T-cell (primary cell): ENCODE measurements at regions not wholly inside any gene's neighbourhood (a gene's known extent, or its start where the extent isn't known, plus 50 kb on each side); places are given as distances from the start of the nearest gene placed in this dataset.

Experiments
- ATAC-seq, 4 experiments: fragments of 200-7000 bp in 3 of 4; fragments of 150-1000 bp in 1 of 4; cut with Tn5 transposase; replicated peaks in 1 of 4; 1 replicate in 3 of 4; 2 replicates in 1 of 4; pipeline ENCODE4 v1.10.0; 2021; ENCODE audit warnings: moderate library complexity in 3 of 4, mild to moderate bottlenecking in 2 of 4, moderate number of reproducible peaks in 1 of 4
- CTCF ChIA-PET, 2 donors: fragments of 300-600 bp; sonication (Branson Sonifier 250); formaldehyde crosslinking; loops; one replicate each; lab custom pipeline; 2022; ENCODE audit warnings: antibody characterized with exemption in 2 of 2; lab: Charles Lee
- POLR2A ChIA-PET, 2 donors: fragments of 300-600 bp; sonication (Branson Sonifier 250); formaldehyde crosslinking; loops; one replicate each; lab custom pipeline; 2022; ENCODE audit warnings: antibody characterized with exemption in 2 of 2; lab: Charles Lee
- DNase-seq, 35 experiments: peaks; one replicate each; pipeline versions ENCODE4 v3.0.0 to v3.0.0-alpha.2; 2013 to 2023
- H3K27ac ChIP-seq: one replicate; pipeline ENCODE4 v1.5.1; 2013; ENCODE audit warnings: low read length
- H3K27me3 ChIP-seq, 2 experiments: replicated peaks in 1 of 2; 1 replicate in 1 of 2; 2 replicates in 1 of 2; pipeline versions ENCODE4 v1.6.1 to v1.7.0; 2013; ENCODE audit warnings: low read length in 1 of 2, mixed read lengths in 1 of 2; ENCODE audit not compliant: control insufficient read depth in 2 of 2, insufficient read depth in 2 of 2; ENCODE audit errors: extremely low read depth in 1 of 2
- H3K36me3 ChIP-seq, 2 donors: 1 replicate in 1 of 2; 2 replicates in 1 of 2; pipeline versions ENCODE4 v1.6.1 to v1.7.0; 2013; ENCODE audit warnings: low read length in 1 of 2; ENCODE audit not compliant: control insufficient read depth in 2 of 2, insufficient read depth in 1 of 2; ENCODE audit errors: extremely low read depth in 1 of 2
- H3K4me1 ChIP-seq, 2 experiments: 1 replicate in 1 of 2; 2 replicates in 1 of 2; pipeline versions ENCODE4 v1.6.1 to v1.7.0; 2013; ENCODE audit warnings: low read length in 2 of 2, mixed read lengths in 1 of 2; ENCODE audit not compliant: insufficient read depth in 2 of 2, control insufficient read depth in 1 of 2; ENCODE audit errors: extremely low read depth in 1 of 2
- H3K4me3 ChIP-seq, 2 donors: 1 replicate in 1 of 2; 2 replicates in 1 of 2; pipeline versions ENCODE4 v1.5.1 to v1.7.0; 2013; ENCODE audit warnings: mild to moderate bottlenecking in 2 of 2, low read length in 1 of 2, moderate library complexity in 1 of 2; ENCODE audit not compliant: control insufficient read depth in 1 of 2; ENCODE audit errors: extremely low read depth in 1 of 2
- H3K9me3 ChIP-seq: 2 replicates; pipeline ENCODE4 v1.7.0; 2013
- H3K27ac Mint-ChIP-seq, 2 donors: one replicate each; pipeline ENCODE4 v1.8.0; 2020 to 2021; ENCODE audit warnings: mild to moderate bottlenecking in 2 of 2, mixed read lengths in 2 of 2
- H3K27me3 Mint-ChIP-seq, 2 donors: one replicate each; pipeline ENCODE4 v1.8.0; 2021 to 2022; ENCODE audit warnings: mixed read lengths in 2 of 2
- H3K36me3 Mint-ChIP-seq: one replicate; pipeline ENCODE4 v1.8.0; 2021; ENCODE audit warnings: mixed read lengths
- H3K4me1 Mint-ChIP-seq, 3 donors: one replicate each; pipeline ENCODE4 v1.8.0; 2020 to 2022; ENCODE audit warnings: mixed read lengths in 3 of 3, mild to moderate bottlenecking in 1 of 3
- H3K4me3 Mint-ChIP-seq, 3 donors: one replicate each; pipeline ENCODE4 v1.8.0; 2020 to 2022; ENCODE audit warnings: mild to moderate bottlenecking in 3 of 3, mixed read lengths in 3 of 3, moderate library complexity in 3 of 3
- H3K9me3 Mint-ChIP-seq, 3 donors: one replicate each; pipeline ENCODE4 v1.8.0; 2020 to 2022; ENCODE audit warnings: mixed read lengths in 3 of 3
- WGBS: methylation state at CpG from one replicate; pipeline ENCODE4 v1.1.5; 2013; ENCODE audit warnings: missing lambda C conversion rate; ENCODE audit not compliant: insufficient coverage; 5-methylcytosine and 5-hydroxymethylcytosine counted together

DNA sequence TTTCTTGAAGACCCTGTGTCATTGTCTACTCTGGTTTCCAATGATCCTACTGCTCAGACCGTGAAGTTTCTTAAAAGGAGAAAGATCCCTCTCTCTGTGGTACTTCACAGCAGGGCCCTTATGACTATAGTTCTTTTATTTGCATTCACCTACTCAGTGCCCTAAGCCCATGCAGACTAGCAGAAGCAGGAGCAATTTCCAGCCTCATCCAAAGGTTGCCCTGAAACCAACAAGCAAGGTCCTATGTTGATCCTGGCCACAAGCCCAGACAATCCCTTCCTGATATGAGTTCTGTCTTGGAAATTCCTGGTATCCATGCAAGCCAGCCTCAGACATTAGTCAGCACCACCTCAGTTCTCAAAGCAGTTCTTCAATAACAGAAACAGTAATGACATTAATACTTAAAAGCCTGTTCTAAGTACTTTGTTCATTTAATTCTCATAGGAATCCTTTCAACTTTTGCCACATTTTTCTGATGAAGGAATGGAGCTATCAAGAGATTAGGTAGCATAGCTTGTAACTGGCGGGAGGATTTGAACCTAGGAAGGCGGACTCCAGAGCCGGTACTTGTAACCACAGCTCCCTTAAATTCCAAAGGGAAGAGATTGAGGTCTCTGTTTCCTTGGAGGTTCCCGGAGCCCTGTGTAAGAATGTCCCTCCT, 58.1 kb upstream of the ST8SIA6 start:
- Mint-ChIP-seq H3K27me3 (no peaks in the 10 kb centered on the region), H3K4me3 (no peak overlapping the region), H3K27ac (peak overlapping the region; percentile 3 to 13), H3K4me1 (peaks cover 19 to 40% (median 23%) of the 10 kb centered on the region in 3 donors), H3K9me3 (peaks cover 3 to 18% (median 6%) of the 10 kb centered on the region in 3 donors), H3K36me3 (no peaks in the 10 kb centered on the region)
- no peaks in the 10 kb centered on the region for H3K9me3 ChIP-seq
- peak overlapping the region; percentile 57 for H3K27ac ChIP-seq
- WGBS: 71% methylated on average over 1 of the region's 5 CpGs
- POLR2A ChIA-PET: no interaction called here
- ATAC-seq: no peak
- H3K36me3 ChIP-seq: no peaks in the 10 kb centered on the region
- DNase-seq: no peak
- H3K4me1 ChIP-seq: peaks cover 0 to 35% of the 10 kb centered on the region in 2 experiments
- no peak overlapping the region for H3K4me3 ChIP-seq
- H3K27me3 ChIP-seq: no peaks in the 10 kb centered on the region
- CTCF ChIA-PET: interaction anchor here in 1 of 2 donors (0.6 kb wide), 1 partner anchor 223 kb away, joined by 3 read pairs; no protein-coding TSS in a partner anchor

DNA sequence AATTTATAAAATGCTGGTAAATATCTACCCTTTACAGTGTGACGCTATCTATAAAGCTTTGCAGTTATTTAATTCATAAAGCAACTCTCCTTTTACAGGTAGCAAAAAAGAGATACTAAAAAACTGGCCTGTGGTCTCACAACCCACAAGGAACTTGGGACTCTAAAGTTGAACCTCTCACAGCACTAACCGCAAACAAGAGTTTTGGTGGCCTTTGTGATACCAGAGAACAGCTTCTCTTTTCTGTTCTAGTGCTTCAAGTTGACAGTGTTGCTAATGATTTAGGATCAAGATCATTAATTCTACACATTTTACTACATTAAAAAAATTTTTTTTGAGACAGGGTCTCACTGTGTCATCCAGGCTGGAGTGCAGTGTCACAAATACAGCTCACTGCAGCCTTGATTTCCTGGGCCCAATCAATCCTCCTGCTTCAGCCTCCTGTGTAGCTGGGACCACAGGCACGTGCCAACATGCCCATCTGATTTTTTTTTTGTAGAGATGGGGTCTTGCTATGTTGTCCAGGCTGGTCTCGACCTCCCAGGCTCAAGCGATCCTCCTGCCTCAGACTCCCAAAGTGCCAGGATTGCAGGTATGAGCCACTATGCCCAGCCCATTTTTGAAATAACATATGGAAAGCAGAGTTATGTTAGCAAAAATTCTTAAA, 56.0 kb upstream of the ST8SIA6 start:
- ChIA-PET CTCF (interaction anchor here in 1 of 2 donors (0.7 kb wide), 1 partner anchor 52 kb away, joined by 3 read pairs; no protein-coding TSS in a partner anchor), POLR2A (no interaction called here)
- no peaks in the 10 kb centered on the region for H3K9me3 ChIP-seq
- H3K4me3 Mint-ChIP-seq: no peak overlapping the region
- H3K27ac ChIP-seq: peak overlapping the region; percentile 68
- H3K4me3 ChIP-seq: no peak overlapping the region
- no peaks in the 10 kb centered on the region for H3K27me3 Mint-ChIP-seq
- peaks cover 0 to 14% (median 6%) of the 10 kb centered on the region in 3 donors for H3K9me3 Mint-ChIP-seq
- H3K27ac Mint-ChIP-seq: peak overlapping the region in 1 of 2 donors; percentile 20
- no CpG with 5 or more reads among the region's 5 CpGs for WGBS
- peaks cover 40 to 59% (median 40%) of the 10 kb centered on the region in 3 donors for H3K4me1 Mint-ChIP-seq
- H3K36me3 ChIP-seq: no peaks in the 10 kb centered on the region
- peaks cover 3 to 50% of the 10 kb centered on the region in 2 experiments for H3K4me1 ChIP-seq
- DNase-seq (peak in 2 of 35 experiments; percentile 2 to 39), ATAC-seq (no peak)
- no peaks in the 10 kb centered on the region for H3K27me3 ChIP-seq
- H3K36me3 Mint-ChIP-seq: no peaks in the 10 kb centered on the region

DNA sequence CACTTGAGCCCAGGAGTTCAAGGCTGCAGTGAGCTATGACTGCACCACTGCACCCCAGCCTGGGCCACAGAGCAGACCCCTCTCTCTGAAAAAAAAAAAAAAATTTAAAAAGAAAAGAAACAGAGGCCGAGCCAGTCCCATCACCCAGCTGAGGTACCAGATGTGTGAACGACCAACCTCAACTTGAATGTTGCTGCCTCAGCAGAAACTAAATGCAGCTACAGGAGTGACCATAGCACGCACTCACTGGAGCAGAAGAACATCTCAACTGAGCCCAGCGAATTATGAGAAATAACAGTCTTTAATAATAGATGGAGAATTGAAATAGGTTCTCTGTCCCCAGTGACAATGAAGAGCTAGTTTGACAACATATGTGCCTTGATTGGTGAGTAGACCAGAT, 53.1 kb upstream of the ST8SIA6 start:
- H3K9me3 Mint-ChIP-seq: peaks cover 0 to 11% (median 0%) of the 10 kb centered on the region in 3 donors
- peak overlapping the region; percentile 65 for H3K27ac ChIP-seq
- H3K27me3 Mint-ChIP-seq: no peaks in the 10 kb centered on the region
- peak overlapping the region; percentile 1 to 87 for H3K27ac Mint-ChIP-seq
- H3K9me3 ChIP-seq: no peaks in the 10 kb centered on the region
- H3K36me3 ChIP-seq: no peaks in the 10 kb centered on the region
- no peak overlapping the region for H3K4me3 Mint-ChIP-seq
- H3K4me1 ChIP-seq: peaks cover 3 to 58% of the 10 kb centered on the region in 2 experiments
- peaks cover 46 to 78% (median 57%) of the 10 kb centered on the region in 3 donors for H3K4me1 Mint-ChIP-seq
- WGBS: 91% methylated on average over 3 of the region's 4 CpGs
- no peaks in the 10 kb centered on the region for H3K27me3 ChIP-seq
- no peak overlapping the region for H3K4me3 ChIP-seq
- no peaks in the 10 kb centered on the region for H3K36me3 Mint-ChIP-seq
- POLR2A ChIA-PET: interaction anchor here in 1 of 2 donors (0.7 kb wide), 1 partner anchor 10 kb away, joined by 3 read pairs; no protein-coding TSS in a partner anchor
- CTCF ChIA-PET: interaction anchor here in 1 of 2 donors (1.7 kb wide), 1 partner anchor 78 kb away, joined by 4 read pairs; no protein-coding TSS in a partner anchor
- DNase-seq (no peak), ATAC-seq (no peak)

DNA sequence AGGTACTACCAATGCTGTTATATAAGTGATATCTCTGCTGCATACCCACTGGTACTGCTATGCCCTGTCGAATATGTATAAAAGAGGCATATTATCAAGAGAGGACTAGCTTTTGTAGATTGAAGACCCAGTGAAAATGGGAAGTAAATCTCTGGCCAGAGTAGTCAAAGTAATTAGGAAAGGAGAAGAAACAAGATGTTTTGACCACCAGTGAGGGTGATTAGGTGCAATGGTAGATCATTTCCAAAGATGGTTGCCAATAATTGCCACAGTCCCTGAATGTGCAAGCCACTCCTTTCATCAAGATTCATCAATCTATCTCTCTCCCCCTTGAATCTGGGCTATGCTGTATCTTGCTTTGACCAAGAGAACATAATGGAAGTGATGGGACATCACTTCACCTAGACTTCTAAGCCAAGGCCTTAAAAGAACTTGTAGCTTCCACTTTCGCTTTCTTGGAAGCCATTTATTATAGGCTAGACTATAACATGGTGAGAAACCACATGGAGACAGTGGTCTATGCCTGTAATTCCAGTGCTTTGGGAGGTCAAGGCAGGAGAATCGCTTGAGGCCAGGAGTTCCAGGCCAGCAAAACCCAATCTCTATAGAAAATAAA, 52.6 kb upstream of the ST8SIA6 start:
- ATAC-seq: peak in 3 of 4 experiments; percentile 17 to 31 (median 27)
- H3K27ac ChIP-seq: peak overlapping the region; percentile 65
- no peak overlapping the region for H3K4me3 ChIP-seq
- Mint-ChIP-seq H3K9me3 (peaks cover 0 to 11% (median 0%) of the 10 kb centered on the region in 3 donors), H3K36me3 (no peaks in the 10 kb centered on the region), H3K4me1 (peaks cover 41 to 74% (median 57%) of the 10 kb centered on the region in 3 donors), H3K27me3 (no peaks in the 10 kb centered on the region), H3K4me3 (peak overlapping the region in 2 of 3 donors; percentile 11 to 41), H3K27ac (peak overlapping the region; percentile 84 to 87)
- no peaks in the 10 kb centered on the region for H3K36me3 ChIP-seq
- no peaks in the 10 kb centered on the region for H3K9me3 ChIP-seq
- peaks cover 3 to 57% of the 10 kb centered on the region in 2 experiments for H3K4me1 ChIP-seq
- POLR2A ChIA-PET: interaction anchor here in 1 of 2 donors (0.7 kb wide), 1 partner anchor 30 kb away, joined by 6 read pairs; no protein-coding TSS in a partner anchor
- DNase-seq: peak in 1 of 35 experiments; percentile 28
- 83% methylated on average over 1 of the region's 3 CpGs for WGBS
- CTCF ChIA-PET: interaction anchor here (0.5 to 1.7 kb wide), 3 partner anchors 78 to 139 kb away, joined by 3 to 4 read pairs (median 4); no protein-coding TSS in a partner anchor
- H3K27me3 ChIP-seq: no peaks in the 10 kb centered on the region

DNA sequence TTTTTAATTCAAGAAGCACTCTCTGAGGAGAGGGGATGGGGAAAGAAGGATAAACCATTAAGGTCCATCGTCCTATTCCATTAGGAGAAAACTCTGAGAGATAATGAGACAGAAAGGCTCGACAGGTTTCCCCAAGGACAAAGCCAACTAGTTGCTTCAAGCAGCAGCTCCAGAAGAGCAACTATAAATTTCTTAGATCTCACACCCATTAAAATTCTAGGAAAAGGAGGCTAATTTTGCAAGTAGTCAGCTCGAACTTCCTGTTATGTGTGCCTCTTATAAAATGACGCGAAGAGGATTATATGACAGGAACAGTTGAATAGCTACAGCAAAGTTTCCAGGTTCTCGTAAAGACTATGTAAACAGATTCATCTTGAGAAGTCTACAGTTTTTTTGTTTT, 52.0 kb upstream of the ST8SIA6 start:
- POLR2A ChIA-PET: interaction anchor here in 1 of 2 donors (0.7 kb wide), 1 partner anchor 30 kb away, joined by 6 read pairs; no protein-coding TSS in a partner anchor
- Mint-ChIP-seq H3K9me3 (peaks cover 0 to 11% (median 0%) of the 10 kb centered on the region in 3 donors), H3K27me3 (no peaks in the 10 kb centered on the region), H3K36me3 (peaks cover 3% of the 10 kb centered on the region), H3K27ac (peak overlapping the region; percentile 84 to 87), H3K4me3 (peak overlapping the region; percentile 40 to 63 (median 41)), H3K4me1 (peaks cover 40 to 73% (median 57%) of the 10 kb centered on the region in 3 donors)
- peak in 2 of 4 experiments; percentile 47 to 59 for ATAC-seq
- Histone ChIP-seq H3K4me3 (no peak overlapping the region), H3K27ac (peak overlapping the region; percentile 65), H3K4me1 (peaks cover 3 to 53% of the 10 kb centered on the region in 2 experiments), H3K36me3 (no peaks in the 10 kb centered on the region), H3K9me3 (no peaks in the 10 kb centered on the region), H3K27me3 (no peaks in the 10 kb centered on the region)
- CTCF ChIA-PET: interaction anchor here (0.5 to 1.7 kb wide), 3 partner anchors 77 to 138 kb away, joined by 3 to 4 read pairs (median 4); no protein-coding TSS in a partner anchor
- WGBS: no CpG with 5 or more reads among the region's 6 CpGs
- DNase-seq: peak in 1 of 35 experiments; percentile 24
